Right forelimb (tissue), 1 donor: ENCODE measurements at regions not wholly inside any gene's neighbourhood (a gene's known extent, or its start where the extent isn't known, plus 50 kb on each side); places are given as distances from the start of the nearest gene placed in this dataset.
"Not testable (repeated sequence)": the region's sequence is repeated elsewhere in the genome, so short reads cannot be mapped to it uniquely, and the experiment has no call there.

Experiments
- DNase-seq: peaks from one replicate; pipeline ENCODE4 v3.0.0-alpha.2; 2018

DNA sequence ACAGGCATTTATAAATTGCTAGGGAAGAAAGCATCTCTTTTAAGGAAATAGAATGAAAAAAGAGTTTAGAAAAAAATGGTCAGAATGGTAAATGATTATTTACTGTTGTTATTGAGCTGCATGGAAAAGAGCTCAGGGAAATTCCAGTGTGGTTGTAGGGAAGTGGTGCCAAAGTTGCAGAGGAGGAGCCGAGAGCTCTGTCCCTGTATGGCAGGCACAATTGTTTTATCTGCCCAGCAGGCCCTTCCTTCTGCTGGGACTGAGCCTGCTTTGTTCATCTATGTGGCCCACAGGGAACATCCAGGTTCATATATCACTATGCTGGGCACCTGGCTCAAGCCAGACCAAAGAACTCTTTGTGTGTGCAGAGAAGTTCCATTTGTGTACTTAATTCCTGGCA is 80.8 kb upstream of the AGAP1 start:
- no peak for DNase-seq

GRCh38 chr2:235414422-235414821 is 79.4 kb upstream of the AGAP1 start:
- DNase-seq, result no peak

- no peak for DNase-seq
These were observed 76.9 kb upstream of the AGAP1 start for GRCh38 chr2:235416858-235417499.

GRCh38 chr2:235418918-235419317 is 74.9 kb upstream of the AGAP1 start:
- DNase-seq, result no peak

DNA sequence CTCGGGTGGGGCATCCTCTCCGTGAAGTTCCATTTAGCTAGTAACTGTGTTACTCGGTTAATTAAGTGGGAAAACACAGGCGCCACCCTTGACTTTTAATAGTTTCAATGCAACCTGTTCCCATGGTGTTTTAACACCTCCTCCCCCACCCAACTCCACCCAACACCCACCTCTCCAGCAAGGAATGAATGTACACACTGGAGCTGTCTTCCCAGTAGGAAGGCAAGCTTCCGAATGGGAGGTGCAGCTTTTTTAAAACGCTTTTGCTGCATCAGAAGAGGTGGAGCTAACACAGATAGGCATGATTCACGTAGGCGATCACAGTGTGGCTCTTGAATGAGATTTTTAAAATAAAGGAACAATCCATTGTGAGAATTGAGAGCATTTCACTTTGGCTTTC is 73.8 kb upstream of the AGAP1 start:
- DNase-seq, result no peak

GRCh38 chr2:235421618-235422017 is 72.2 kb upstream of the AGAP1 start:
- DNase-seq, result no peak

- DNase-seq, result no peak
These were observed 63.3 kb upstream of the AGAP1 start for GRCh38 chr2:235430366-235431083.

GRCh38 chr2:235432741-235433520 is 60.9 kb upstream of the AGAP1 start:
- no peak for DNase-seq

DNA sequence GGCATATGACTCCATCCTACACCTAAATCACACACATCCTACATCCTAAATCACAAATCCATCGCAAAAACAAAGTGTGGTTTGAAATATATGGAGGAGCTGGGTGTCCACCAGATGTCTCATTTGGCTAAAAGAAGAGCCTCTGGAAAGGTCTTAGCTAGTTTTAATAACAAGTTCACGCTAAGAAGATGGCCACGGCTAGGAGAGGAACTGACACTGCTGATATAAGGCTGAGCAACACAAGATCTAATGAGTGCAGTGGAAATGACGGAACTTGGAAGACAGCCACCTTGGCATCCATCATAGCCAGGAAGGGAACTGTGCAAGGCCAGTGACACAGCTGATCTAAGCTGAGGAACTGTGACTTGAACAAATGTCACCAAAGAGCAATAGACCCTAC is 60.0 kb upstream of the AGAP1 start:
- DNase-seq, result no peak

DNA sequence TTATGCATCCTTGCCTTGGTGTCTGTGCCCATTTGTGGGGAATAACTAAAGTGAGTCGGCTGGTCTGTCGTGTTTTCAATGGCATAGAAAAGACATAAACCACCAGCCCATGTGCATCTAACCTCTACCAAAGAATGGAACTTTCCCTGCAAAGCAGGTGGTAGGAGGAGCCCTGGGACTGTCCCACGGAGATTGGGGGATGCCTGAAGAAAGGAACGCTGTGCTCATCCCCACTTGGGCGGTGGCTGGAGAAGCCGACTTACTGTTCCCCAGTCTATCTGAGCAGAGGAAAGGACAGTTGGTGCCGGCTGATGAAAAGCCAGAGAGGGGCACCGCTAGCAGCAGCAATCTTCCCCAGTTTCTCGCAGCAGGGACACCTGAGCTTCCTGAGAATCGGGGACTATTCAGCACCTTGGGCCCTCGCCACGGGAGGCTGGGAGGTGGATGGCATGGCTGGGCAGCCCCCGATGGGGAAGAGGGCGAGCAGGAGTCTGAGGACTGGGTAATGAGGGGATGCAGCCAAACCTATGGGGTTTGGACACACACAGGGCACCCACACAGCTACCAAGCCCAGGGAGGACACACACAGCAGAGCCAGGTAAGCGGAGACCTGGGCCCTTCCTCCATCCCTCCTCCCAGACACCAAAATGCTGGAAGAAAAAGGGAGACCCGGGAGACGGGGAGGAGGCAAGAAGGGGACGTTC is 53.7 kb upstream of the AGAP1 start:
- no peak for DNase-seq

DNA sequence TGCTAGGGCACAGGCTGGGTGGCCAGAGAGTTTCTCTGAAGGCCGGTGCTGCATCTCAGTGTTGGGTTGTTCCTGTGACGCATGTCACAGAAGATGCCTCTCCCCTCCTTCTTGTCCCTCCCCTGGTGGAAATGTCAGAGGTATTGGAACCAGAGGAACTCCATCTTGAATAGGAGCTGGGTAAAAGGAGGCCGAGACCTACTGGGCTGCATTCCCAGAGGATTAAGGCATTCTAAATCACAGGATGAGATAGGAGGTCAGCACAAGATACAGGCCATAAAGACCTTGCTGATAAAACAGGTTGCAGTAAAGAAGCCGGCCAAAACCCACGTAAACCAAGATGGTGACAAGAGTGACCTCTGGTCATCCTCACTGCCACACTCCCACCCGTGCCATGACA is 50.3 kb upstream of the AGAP1 start:
- not testable (repeated sequence) for DNase-seq
